ENCODE measurements at regions not wholly inside any gene's neighbourhood (a gene's known extent, or its start where the extent isn't known, plus 50 kb on each side); places are given as distances from the start of the nearest gene placed in this dataset.

DNA sequence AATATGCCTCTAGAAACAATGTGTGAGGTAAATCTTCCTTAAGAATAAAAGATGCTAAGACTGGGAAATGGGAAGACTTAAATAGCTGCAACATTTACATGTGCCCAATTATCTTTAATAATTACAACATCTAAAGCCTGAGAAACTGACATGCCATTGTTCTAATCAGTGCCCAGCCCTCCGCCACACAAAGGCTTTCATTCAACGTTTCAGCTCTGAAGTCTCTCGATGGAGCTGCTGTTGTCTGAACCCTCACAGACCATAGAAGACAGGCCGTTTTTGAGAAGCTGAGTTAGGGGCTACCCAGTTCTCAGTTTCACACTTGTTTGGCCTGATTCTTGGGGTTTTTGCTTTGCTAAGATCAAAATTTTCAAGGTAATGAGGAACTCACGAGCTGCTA is 315.4 kb upstream of the CHST9 start:
- Histone ChIP-seq H2AFZ (ENCODE audit: low read length) (no peak overlapping the region), H3K36me3 (ENCODE audit: control insufficient read depth, insufficient read depth, low read length) (no peaks in the 10 kb centered on the region), H3K4me1 (ENCODE audit: control insufficient read depth, extremely low read depth, insufficient read depth, low read length) (no peaks in the 10 kb centered on the region), H3K27me3 (ENCODE audit: control insufficient read depth, insufficient read depth, low read length) (no peaks in the 10 kb centered on the region), H3K4me2 (ENCODE audit: extremely low read depth, insufficient read depth, low read length) (no peak overlapping the region), H3K4me3 (replicated peaks in 1 of 4; ENCODE audit: control extremely low read depth in 1 of 4, insufficient read depth in 1 of 4, low read depth in 3 of 4, low read length in 4 of 4) (no peak overlapping the region), H3K27ac (ENCODE audit: insufficient read depth, low read length) (no peak overlapping the region), H3K9me3 (ENCODE audit: control insufficient read depth, insufficient read depth, low read depth, low read length) (no peaks in the 10 kb centered on the region), H3K79me2 (ENCODE audit: control insufficient read depth, insufficient read depth, low read length) (no peaks in the 10 kb centered on the region), H3K9ac (ENCODE audit: insufficient read depth, low read length) (no peak overlapping the region), H4K20me1 (ENCODE audit: control insufficient read depth, extremely low read depth, insufficient read depth, low read length) (no peaks in the 10 kb centered on the region)
- DNase-seq (ENCODE audit: low read depth in 2 of 2) = no peak
- TF ChIP-seq, protein P1, sequence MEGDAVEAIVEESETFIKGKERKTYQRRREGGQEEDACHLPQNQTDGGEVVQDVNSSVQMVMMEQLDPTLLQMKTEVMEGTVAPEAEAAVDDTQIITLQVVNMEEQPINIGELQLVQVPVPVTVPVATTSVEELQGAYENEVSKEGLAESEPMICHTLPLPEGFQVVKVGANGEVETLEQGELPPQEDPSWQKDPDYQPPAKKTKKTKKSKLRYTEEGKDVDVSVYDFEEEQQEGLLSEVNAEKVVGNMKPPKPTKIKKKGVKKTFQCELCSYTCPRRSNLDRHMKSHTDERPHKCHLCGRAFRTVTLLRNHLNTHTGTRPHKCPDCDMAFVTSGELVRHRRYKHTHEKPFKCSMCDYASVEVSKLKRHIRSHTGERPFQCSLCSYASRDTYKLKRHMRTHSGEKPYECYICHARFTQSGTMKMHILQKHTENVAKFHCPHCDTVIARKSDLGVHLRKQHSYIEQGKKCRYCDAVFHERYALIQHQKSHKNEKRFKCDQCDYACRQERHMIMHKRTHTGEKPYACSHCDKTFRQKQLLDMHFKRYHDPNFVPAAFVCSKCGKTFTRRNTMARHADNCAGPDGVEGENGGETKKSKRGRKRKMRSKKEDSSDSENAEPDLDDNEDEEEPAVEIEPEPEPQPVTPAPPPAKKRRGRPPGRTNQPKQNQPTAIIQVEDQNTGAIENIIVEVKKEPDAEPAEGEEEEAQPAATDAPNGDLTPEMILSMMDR (conservative IDR thresholded peaks at IDR 0.05 in 1 of 2, IDR thresholded peaks at IDR 0.05 in 1 of 2; ENCODE audit: low read depth in 1 of 2, low read length in 2 of 2) = no peak
- no peak for TF ChIP-seq EZH2 (IDR thresholded peaks at IDR 0.05; ENCODE audit: low read length, missing control alignments)

DNA sequence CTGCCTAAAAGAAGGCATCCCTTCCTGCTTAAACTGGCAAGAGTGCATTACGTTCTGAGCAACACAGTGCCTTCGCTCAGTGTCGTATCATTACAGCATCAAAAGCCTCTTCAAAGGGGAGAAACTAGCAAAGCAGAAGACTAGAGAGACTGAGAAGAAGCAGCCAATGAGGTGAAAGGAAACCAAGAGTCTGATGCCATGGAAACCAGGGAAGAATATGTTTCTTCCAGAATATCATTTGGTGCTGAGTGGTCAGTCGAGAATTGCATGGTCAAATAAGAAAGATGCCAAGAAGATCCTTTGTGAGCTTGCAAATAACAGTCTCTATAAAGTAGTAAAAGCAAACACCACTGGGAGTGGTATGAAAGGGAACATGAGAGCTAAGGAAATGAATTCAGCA is 312.1 kb upstream of the CHST9 start:
- Histone ChIP-seq H3K4me2 (ENCODE audit: extremely low read depth, insufficient read depth, low read length) (no peak overlapping the region), H3K9ac (ENCODE audit: insufficient read depth, low read length) (no peak overlapping the region), H3K9me3 (ENCODE audit: control insufficient read depth, insufficient read depth, low read depth, low read length) (no peaks in the 10 kb centered on the region), H3K4me3 (replicated peaks in 1 of 4; ENCODE audit: control extremely low read depth in 1 of 4, insufficient read depth in 1 of 4, low read depth in 3 of 4, low read length in 4 of 4) (no peak overlapping the region), H3K27me3 (ENCODE audit: control insufficient read depth, insufficient read depth, low read length) (no peaks in the 10 kb centered on the region), H3K36me3 (ENCODE audit: control insufficient read depth, insufficient read depth, low read length) (no peaks in the 10 kb centered on the region), H3K27ac (ENCODE audit: insufficient read depth, low read length) (no peak overlapping the region), H3K79me2 (ENCODE audit: control insufficient read depth, insufficient read depth, low read length) (no peaks in the 10 kb centered on the region), H4K20me1 (ENCODE audit: control insufficient read depth, extremely low read depth, insufficient read depth, low read length) (no peaks in the 10 kb centered on the region), H2AFZ (ENCODE audit: low read length) (no peak overlapping the region), H3K4me1 (ENCODE audit: control insufficient read depth, extremely low read depth, insufficient read depth, low read length) (no peaks in the 10 kb centered on the region)
- no peak for TF ChIP-seq EZH2 (IDR thresholded peaks at IDR 0.05; ENCODE audit: low read length, missing control alignments)
- TF ChIP-seq, protein P1 (conservative IDR thresholded peaks at IDR 0.05 in 1 of 2, IDR thresholded peaks at IDR 0.05 in 1 of 2; ENCODE audit: low read depth in 1 of 2, low read length in 2 of 2) = no peak
- DNase-seq (ENCODE audit: low read depth in 2 of 2) = no peak

DNA sequence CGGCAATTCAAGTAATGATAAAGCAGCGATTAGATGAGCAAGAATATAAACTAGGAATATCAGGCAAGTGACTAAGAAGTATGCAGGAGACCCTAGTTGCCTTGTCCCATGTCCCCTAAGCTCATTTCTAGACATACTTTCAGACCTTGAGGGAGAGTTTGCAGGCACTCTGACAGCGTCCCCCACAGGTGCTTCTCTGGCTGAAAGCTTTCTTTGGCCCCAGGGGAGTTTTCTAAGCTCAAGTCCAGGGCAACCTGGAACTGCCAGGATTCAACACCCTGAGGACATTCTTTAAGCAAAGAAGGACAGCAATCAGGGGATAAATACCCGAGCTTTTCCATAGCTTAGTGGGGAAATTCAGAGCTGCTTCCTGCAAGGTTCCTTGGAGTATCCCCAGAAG is 308.1 kb upstream of the CHST9 start:
- DNase-seq (ENCODE audit: low read depth in 2 of 2) = no peak
- H3K27me3 ChIP-seq (ENCODE audit: control insufficient read depth, insufficient read depth, low read length) = no peaks in the 10 kb centered on the region
- H4K20me1 ChIP-seq (ENCODE audit: control insufficient read depth, extremely low read depth, insufficient read depth, low read length) = no peaks in the 10 kb centered on the region
- no peak overlapping the region for H3K4me2 ChIP-seq (ENCODE audit: extremely low read depth, insufficient read depth, low read length)
- H3K4me1 ChIP-seq (ENCODE audit: control insufficient read depth, extremely low read depth, insufficient read depth, low read length) = no peaks in the 10 kb centered on the region
- TF ChIP-seq, protein P1 (conservative IDR thresholded peaks at IDR 0.05 in 1 of 2, IDR thresholded peaks at IDR 0.05 in 1 of 2; ENCODE audit: low read depth in 1 of 2, low read length in 2 of 2) = no peak
- TF ChIP-seq EZH2 (IDR thresholded peaks at IDR 0.05; ENCODE audit: low read length, missing control alignments) = no peak
- no peaks in the 10 kb centered on the region for H3K79me2 ChIP-seq (ENCODE audit: control insufficient read depth, insufficient read depth, low read length)
- H3K27ac ChIP-seq (ENCODE audit: insufficient read depth, low read length) = no peak overlapping the region
- no peaks in the 10 kb centered on the region for H3K9me3 ChIP-seq (ENCODE audit: control insufficient read depth, insufficient read depth, low read depth, low read length)
- no peak overlapping the region for H3K9ac ChIP-seq (ENCODE audit: insufficient read depth, low read length)
- H2AFZ ChIP-seq (ENCODE audit: low read length) = no peak overlapping the region
- no peak overlapping the region for H3K4me3 ChIP-seq (replicated peaks in 1 of 4; ENCODE audit: control extremely low read depth in 1 of 4, insufficient read depth in 1 of 4, low read depth in 3 of 4, low read length in 4 of 4)
- no peaks in the 10 kb centered on the region for H3K36me3 ChIP-seq (ENCODE audit: control insufficient read depth, insufficient read depth, low read length)

Data from fibroblast of lung (primary cell).